Spleen (tissue), 11 donors: ENCODE measurements at regions not wholly inside any gene's neighbourhood (a gene's known extent, or its start where the extent isn't known, plus 50 kb on each side); places are given as distances from the start of the nearest gene placed in this dataset.

Source experiments
- DNase-seq: peaks from one replicate; pipeline ENCODE4 v3.0.0-alpha.2; 2020
- H3K27ac ChIP-seq, 8 donors: fragments of 200-600 bp; sonication (generic) in 7 of 8; 1 replicate in 4 of 8; 2 replicates in 4 of 8; pipeline versions ENCODE4 v1.5.0 to v1.8.0; 2016 to 2021; ENCODE audit warnings: inconsistent platforms in 4 of 8, mild to moderate bottlenecking in 4 of 8, moderate library complexity in 1 of 8
- H3K27me3 ChIP-seq, 7 donors: fragments of 200-600 bp; sonication (generic) in 6 of 7; replicated peaks in 1 of 7; 1 replicate in 4 of 7; 2 replicates in 3 of 7; pipeline versions ENCODE4 v1.5.0 to v1.8.0; 2016 to 2021; ENCODE audit warnings: inconsistent platforms in 3 of 7, mild to moderate bottlenecking in 1 of 7
- H3K36me3 ChIP-seq, 6 donors: fragments of 200-600 bp; sonication (generic) in 5 of 6; 1 replicate in 4 of 6; 2 replicates in 2 of 6; pipeline versions ENCODE4 v1.5.0 to v1.8.0; 2016 to 2021; ENCODE audit warnings: inconsistent platforms in 2 of 6
- H3K4me1 ChIP-seq, 6 donors: fragments of 200-600 bp; sonication (generic) in 5 of 6; 1 replicate in 3 of 6; 2 replicates in 3 of 6; pipeline versions ENCODE4 v1.5.0 to v1.8.0; 2016 to 2021; ENCODE audit warnings: inconsistent platforms in 3 of 6
- H3K4me3 ChIP-seq, 8 donors: fragments of 200-600 bp; sonication (generic) in 7 of 8; 1 replicate in 4 of 8; 2 replicates in 4 of 8; pipeline versions ENCODE4 v1.5.0 to v1.8.0; 2016 to 2021; ENCODE audit warnings: inconsistent platforms in 4 of 8, mild to moderate bottlenecking in 4 of 8, moderate library complexity in 2 of 8
- H3K9me3 ChIP-seq, 8 donors: fragments of 200-600 bp; sonication (generic) in 7 of 8; 1 replicate in 4 of 8; 2 replicates in 4 of 8; pipeline versions ENCODE4 v1.5.0 to v1.8.0; 2016 to 2021; ENCODE audit warnings: inconsistent platforms in 4 of 8
- CTCF ChIP-seq, 11 experiments: fragments of 200-600 bp in 7 of 11; fragments of 450-650 bp in 4 of 11; sonication (generic) in 4 of 11; IDR thresholded peaks in 8 of 11; conservative IDR thresholded peaks in 3 of 11; 1 replicate in 7 of 11; 2 replicates in 4 of 11; pipeline versions ENCODE4 v1.4.0 to v1.8.0; 2016 to 2021; ENCODE audit warnings: antibody characterized with exemption in 11 of 11, inconsistent platforms in 4 of 11, mild to moderate bottlenecking in 1 of 11
- POLR2A ChIP-seq, 3 donors: fragments of 450-650 bp; IDR thresholded peaks; one replicate each; pipeline ENCODE4 v1.5.1; 2017; ENCODE audit warnings: antibody characterized with exemption in 3 of 3, mild to moderate bottlenecking in 1 of 3
- POLR2AphosphoS5 ChIP-seq, 3 donors: sonication (generic); formaldehyde crosslinking; IDR thresholded peaks; one replicate each; pipeline ENCODE4 v1.5.1; 2017; ENCODE audit warnings: antibody characterized with exemption in 3 of 3
- WGBS, 5 donors: extraction: QIAGEN DNeasy Blood & Tissue Kit in 3 of 5; methylation state at CpG; one replicate each; pipeline versions ENCODE4 v1.1.5 to v1.1.7; 2013 to 2018; 5-methylcytosine and 5-hydroxymethylcytosine counted together
- intact Hi-C: fragments of 100-400 bp; cut with DNase I; formaldehyde crosslinking; loops from one replicate; pipeline ENCODE4 v1.15.0; 2023; ENCODE audit warnings: low total_unique reads
- donor health status: healthy with polysubstance abuse.
- donor health status: DM: no; HTN: no; CAD: no; lungs with moderate emphysema.
- donor health status: DM: no; HTN: no; CAD: no.
- donor health status: Bipolar disorder and iron deficiency.
- donor health status: healthy.
- donor health status: DM: no; HTN: no; CAD: no.
- donor health status: DM: yes; HTN: yes; CAD: no.

GRCh38 chr10:64076322-64076940, 555.2 kb downstream of the REEP3 start:
- DNase-seq, result no peak
- H3K27ac ChIP-seq, result no peak overlapping the region
- no peaks in the 10 kb centered on the region for H3K36me3 ChIP-seq
- no peaks in the 10 kb centered on the region for H3K4me1 ChIP-seq
- no peaks in the 10 kb centered on the region for H3K27me3 ChIP-seq
- H3K9me3 ChIP-seq, result no peaks in the 10 kb centered on the region
- no peak overlapping the region for H3K4me3 ChIP-seq
- WGBS, 5 donors, result 77 to 84% (median 78%) methylated on average over 7 of the region's 7 CpGs
- no peak for TF ChIP-seq POLR2AphosphoS5 (IDR thresholded peaks at IDR 0.05)
- TF ChIP-seq POLR2A (IDR thresholded peaks at IDR 0.05), result no peak
- no peak for TF ChIP-seq CTCF (IDR thresholded peaks at IDR 0.05 in 8 of 11, conservative IDR thresholded peaks at IDR 0.05 in 3 of 11)
- intact Hi-C loops, result no loop called here

GRCh38 chr10:64079341-64079740, 558.1 kb downstream of the REEP3 start:
- intact Hi-C loops, result no loop called here
- WGBS, 5 donors, result 53 to 86% (median 72%) methylated on average over 1 of the region's 1 CpG
- Histone ChIP-seq H3K4me1 (no peaks in the 10 kb centered on the region), H3K4me3 (no peak overlapping the region), H3K9me3 (no peaks in the 10 kb centered on the region), H3K27me3 (no peaks in the 10 kb centered on the region), H3K36me3 (no peaks in the 10 kb centered on the region), H3K27ac (no peak overlapping the region)
- TF ChIP-seq POLR2AphosphoS5 (IDR thresholded peaks at IDR 0.05) (no peak), CTCF (IDR thresholded peaks at IDR 0.05 in 8 of 11, conservative IDR thresholded peaks at IDR 0.05 in 3 of 11) (no peak), POLR2A (IDR thresholded peaks at IDR 0.05) (no peak)
- DNase-seq, result no peak

GRCh38 chr10:64080071-64080470, 558.9 kb downstream of the REEP3 start:
- 80 to 91% (median 84%) methylated on average over 1 of the region's 1 CpG for WGBS, 5 donors
- H3K9me3 ChIP-seq, result no peaks in the 10 kb centered on the region
- no peak for DNase-seq
- TF ChIP-seq POLR2AphosphoS5 (IDR thresholded peaks at IDR 0.05) (no peak), CTCF (IDR thresholded peaks at IDR 0.05 in 8 of 11, conservative IDR thresholded peaks at IDR 0.05 in 3 of 11) (no peak), POLR2A (IDR thresholded peaks at IDR 0.05) (no peak)
- H3K4me3 ChIP-seq, result no peak overlapping the region
- intact Hi-C loops, result no loop called here
- H3K27me3 ChIP-seq, result no peaks in the 10 kb centered on the region
- H3K4me1 ChIP-seq, result no peaks in the 10 kb centered on the region
- no peak overlapping the region for H3K27ac ChIP-seq
- H3K36me3 ChIP-seq, result no peaks in the 10 kb centered on the region

GRCh38 chr10:64081947-64082482, 560.8 kb downstream of the REEP3 start:
- Histone ChIP-seq H3K4me3 (no peak overlapping the region), H3K27ac (no peak overlapping the region)
- intact Hi-C loops, result no loop called here

More at GRCh38 chr10:64081947-64082482, 560.8 kb downstream of the REEP3 start:
- no peaks in the 10 kb centered on the region for H3K36me3 ChIP-seq
- H3K9me3 ChIP-seq, result no peaks in the 10 kb centered on the region
- no peak for DNase-seq
- TF ChIP-seq CTCF (IDR thresholded peaks at IDR 0.05 in 8 of 11, conservative IDR thresholded peaks at IDR 0.05 in 3 of 11) (no peak), POLR2AphosphoS5 (IDR thresholded peaks at IDR 0.05) (no peak), POLR2A (IDR thresholded peaks at IDR 0.05) (no peak)
- H3K27me3 ChIP-seq, result no peaks in the 10 kb centered on the region
- H3K4me1 ChIP-seq, result no peaks in the 10 kb centered on the region
- WGBS, 5 donors, result 69 to 78% (median 74%) methylated on average over 3 of the region's 3 CpGs
